NOMO-1 (cell line): ENCODE measurements at regions not wholly inside any gene's neighbourhood (a gene's known extent, or its start where the extent isn't known, plus 50 kb on each side); places are given as distances from the start of the nearest gene placed in this dataset.

Source experiments
- DNase-seq, 2 experiments: peaks; one replicate each; lab custom pipeline; 2025; ENCODE audit not compliant: unreplicated experiment in 2 of 2; lab: John Stamatoyannopoulos, UW

DNA sequence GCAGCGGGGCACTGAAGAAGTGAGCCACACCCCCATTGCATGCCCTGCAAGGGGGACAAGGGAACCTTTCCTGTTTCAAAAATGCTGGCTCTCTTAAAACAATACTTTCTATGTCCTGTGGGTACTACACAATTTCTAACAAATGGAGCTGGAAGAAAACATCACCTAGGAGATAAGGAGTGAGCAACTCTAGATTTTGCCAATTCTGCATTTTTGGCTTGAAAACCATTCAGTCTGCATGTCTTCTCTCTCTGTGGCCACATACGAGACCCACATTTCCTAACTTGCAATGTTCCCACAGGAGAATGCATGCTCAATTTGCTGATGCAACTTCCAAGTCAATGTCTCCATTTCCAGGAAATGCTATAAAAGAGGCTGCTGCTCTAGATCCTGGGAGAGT, 662.0 kb downstream of the SQOR start:
- no peak for DNase-seq

DNA sequence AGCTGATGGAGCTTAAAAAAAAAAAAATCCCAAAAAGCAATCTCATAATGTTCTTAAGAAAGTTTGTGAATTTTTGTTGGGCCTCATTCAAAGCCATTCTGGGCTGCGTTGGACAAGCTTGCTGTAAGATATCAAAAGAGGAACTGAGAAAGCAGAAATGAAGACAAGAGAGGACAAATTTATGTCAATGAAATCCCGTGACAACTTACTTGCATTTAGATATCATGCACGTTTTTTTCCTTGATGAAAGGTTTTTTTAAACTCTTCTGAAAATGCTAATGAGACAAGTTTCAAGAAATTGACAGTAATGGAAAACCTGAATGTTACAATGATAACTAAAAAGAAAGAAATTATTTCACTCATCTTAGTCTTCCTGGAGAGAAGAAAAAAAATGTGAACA, 662.9 kb downstream of the SQOR start:
- DNase-seq: peak; percentile 13 to 74

DNA sequence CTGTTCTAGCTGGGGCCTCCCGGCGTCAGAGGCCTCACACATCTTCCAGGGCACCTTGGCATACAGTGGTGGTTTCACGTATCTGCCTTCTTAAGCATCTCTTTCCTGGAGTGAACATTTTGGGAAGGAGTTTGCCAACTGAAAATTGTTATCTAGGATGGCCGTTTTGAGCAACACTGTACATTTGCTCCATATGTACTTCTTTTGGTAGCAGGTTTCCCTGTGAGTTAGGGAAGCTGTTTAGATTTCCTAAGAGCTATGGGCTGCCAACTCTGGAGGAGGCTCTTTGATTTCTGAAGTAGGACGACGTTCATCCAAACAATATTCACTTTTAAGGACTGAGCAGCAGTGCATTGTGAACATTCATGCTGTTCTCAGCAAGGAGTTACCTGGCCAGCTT, 665.9 kb downstream of the SQOR start:
- DNase-seq: no peak

- DNase-seq: no peak
Observed at GRCh38 chr15:46301291-46301690, 666.5 kb downstream of the SQOR start.

DNA sequence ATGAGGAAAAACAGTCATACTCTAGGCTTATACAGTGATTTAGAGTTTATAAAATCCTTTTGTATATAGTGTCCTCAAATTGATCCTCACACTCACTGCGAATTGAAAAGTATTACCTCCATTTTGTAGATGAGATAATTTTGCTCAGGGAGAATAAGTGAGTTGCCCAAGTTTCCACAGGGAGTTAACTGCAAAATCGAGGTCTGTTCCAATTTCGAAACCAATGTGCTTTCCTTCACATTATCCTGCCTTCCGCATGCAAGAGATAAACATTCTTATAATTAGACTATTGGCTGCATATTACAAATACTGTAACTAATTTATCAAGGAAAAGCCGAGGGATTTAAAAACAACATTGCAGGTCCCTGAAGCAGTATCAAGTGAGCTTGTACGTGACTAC, 667.0 kb downstream of the SQOR start:
- no peak for DNase-seq

GRCh38 chr15:46304321-46304720, 669.5 kb downstream of the SQOR start:
- DNase-seq: peak in 1 of 2 experiments; percentile 11

- no peak for DNase-seq
Observed at GRCh38 chr15:46307746-46308145, 672.9 kb downstream of the SQOR start.

DNA sequence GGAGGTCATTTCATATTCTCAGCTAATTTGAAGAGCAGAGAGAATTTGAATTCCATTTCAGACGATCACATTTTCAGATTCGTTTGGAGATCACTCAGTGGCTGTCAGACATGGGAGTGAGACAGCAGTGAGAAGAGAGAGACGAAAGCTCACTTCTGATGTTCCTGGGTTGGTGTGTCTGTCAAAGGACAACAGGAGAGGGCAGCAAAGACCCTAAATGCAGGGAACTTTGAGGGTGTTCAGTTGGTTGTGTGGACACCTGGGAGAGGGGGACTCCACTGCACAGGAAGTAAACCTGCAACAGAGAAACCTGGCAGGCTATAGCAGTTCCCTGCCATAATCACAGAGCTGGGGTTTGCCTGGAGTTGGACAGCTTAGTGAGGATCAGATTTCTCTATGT, 675.1 kb downstream of the SQOR start:
- DNase-seq: no peak

DNA sequence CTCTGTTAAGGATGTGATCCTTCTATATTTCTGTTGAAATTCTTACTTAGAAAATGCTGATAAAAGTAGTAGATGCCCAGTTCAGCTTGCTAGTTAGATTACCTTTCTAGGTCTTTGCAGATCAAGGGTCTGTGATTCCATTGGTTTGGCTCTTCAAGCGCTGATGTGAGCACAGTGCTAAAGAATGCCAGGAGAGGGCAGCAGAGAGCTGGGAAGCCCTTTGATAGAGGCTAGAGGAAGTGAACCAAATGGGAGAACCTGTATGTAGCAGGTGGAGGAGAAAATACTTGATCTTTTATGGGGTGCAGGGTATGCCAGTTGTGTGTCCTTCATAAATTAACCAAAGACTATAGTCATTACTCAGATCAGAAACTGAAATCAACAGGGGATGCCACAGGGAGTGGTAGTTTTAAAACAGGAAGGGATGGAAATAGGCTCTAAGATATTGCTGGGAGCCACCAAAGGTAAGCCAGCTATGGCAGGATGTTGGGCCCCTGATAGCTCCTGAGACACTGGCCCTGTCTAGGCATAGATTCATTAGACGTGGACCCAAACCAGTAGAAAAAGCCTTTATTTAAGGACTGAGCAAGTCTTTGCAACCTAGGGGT, 677.4 kb downstream of the SQOR start:
- peak; percentile 3 to 48 for DNase-seq

DNA sequence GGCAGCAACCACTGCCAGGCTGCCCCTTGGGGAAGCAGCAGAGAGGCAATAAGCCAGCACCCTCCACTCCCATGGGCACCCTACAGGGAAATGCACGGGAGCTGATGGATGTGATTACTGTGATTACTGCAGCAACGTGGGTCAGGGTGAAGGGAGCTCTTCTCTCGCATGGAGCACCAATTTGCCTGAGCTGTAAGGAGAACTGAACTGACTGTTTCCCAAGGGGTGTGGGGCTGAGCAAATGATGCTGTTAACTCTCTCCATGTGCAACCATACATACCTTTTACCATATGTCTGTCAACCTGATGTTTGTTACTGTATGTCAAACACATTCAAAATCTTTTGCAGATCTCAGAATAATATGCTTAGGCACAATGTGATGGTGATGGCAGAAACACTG, 680.6 kb downstream of the SQOR start:
- no peak for DNase-seq

DNA sequence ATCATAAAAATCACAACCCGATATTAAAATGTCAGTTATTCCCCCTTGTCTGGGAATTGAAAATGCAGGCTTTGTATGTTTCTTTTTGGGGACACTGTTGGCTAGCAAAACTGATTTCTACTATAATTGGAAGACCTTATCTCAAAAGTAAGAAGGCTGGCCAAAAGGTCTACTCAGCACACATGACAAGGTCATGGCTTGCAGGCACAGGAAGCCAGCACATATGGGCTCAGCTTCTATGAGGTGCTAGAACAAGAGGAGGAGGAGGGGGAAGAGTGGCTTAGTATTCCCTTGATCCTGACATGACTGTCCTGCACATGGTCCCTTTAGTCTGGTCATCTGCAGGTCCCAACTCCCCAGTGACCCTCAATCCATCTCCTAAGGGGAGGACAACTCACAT, 681.2 kb downstream of the SQOR start:
- no peak for DNase-seq

DNA sequence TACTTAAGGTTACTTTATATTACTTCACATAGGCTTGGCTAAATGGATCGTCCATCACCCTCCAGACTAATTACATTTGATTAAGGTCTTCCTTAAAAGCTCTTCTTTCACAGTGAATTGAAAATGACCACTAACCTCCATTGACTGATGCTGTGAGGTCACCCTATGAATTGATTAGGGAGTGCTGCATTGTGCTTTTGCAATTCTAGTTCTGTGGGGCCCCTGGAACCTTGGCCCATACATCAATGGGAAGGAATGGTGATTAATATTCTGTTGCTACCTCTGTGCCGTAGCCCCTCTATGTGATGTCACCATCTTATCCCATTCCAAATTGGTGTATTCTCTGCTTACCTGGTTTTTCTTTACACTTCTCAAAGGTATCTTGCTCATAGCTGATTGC, 682.2 kb downstream of the SQOR start:
- no peak for DNase-seq

DNA sequence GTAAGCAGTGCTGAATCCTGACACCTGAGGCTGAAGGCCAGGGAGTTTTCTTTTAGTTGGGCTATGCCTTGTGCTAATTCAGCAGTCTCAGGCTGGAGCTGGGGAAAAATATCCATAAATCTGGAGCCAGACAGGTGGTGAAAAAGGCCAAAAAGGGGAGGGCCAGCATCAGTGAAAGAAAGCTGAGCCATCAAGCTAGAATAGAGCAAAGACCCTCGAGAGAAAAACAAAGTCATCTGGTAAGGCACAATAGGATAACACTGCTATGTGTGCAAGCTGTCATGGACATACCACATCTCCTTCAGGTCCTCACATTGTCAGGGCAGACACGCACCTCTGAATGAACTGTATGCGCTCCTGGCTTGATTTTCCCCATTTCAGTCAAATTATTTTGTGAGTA, 687.9 kb downstream of the SQOR start:
- no peak for DNase-seq

DNA sequence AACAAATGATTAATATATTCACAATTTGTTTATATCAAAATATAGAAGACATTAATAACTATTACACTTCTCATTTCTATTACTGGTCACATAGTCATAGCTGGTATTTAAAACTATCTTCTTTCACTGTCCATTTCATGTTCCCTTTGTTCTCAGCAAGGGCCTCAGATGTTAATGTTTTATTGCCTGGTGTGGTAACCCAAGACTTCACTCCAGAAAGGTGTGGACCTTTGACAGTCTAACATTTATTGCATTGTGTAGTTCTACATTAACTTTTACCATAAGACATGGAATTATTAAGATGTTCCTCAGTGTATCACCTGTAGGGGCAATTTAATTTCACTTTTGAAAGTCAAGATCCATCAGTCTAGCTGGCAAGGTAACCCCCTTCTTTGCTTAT, 691.3 kb downstream of the SQOR start:
- no peak for DNase-seq

DNA sequence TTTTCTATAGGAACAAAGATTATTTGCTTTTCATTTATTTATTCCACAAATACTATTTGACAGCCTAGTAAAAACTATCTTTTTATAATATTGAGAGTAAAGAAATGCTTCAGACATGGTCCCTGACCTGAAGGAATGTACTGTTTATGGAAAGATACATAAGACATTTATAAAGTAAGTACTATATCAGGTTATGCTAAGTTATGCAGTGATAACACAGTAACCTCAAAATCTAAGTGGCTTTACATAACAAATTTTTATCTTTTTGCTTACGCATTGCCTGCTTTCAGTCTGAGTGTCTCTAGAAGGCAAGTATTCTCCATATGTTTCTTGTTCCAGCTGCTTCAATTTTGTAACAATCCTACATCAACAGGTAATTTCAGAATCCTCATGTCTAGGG, 694.0 kb downstream of the SQOR start:
- DNase-seq: no peak

- DNase-seq: no peak
Observed at GRCh38 chr15:46329876-46330275, 695.0 kb downstream of the SQOR start.

GRCh38 chr15:46331546-46331945, 696.7 kb downstream of the SQOR start:
- DNase-seq: no peak

- no peak for DNase-seq
Observed at GRCh38 chr15:46343196-46343935, 708.5 kb downstream of the SQOR start.

GRCh38 chr15:46344115-46344724, 709.4 kb downstream of the SQOR start:
- no peak for DNase-seq

DNA sequence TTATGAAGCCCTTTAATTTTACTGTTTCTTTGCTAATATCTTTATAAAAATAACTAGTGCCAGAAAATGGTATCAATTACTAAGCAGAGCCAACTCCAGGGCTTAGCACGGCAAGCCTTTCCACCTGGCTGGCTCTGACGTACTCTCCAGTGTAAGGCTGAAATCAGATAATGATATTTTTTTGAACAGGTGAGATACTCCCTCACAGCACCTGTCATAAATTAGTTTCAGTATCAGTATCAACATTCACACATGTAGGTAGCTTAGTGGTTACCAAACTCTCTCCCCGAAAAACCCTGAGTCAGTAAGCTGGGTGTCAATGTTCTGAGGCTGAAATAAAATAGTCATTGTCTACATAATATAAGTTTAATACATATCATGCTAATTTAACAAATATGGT, 710.1 kb downstream of the SQOR start:
- no peak for DNase-seq

- DNase-seq: no peak
Observed at GRCh38 chr15:46354443-46354842, 719.6 kb downstream of the SQOR start.

DNA sequence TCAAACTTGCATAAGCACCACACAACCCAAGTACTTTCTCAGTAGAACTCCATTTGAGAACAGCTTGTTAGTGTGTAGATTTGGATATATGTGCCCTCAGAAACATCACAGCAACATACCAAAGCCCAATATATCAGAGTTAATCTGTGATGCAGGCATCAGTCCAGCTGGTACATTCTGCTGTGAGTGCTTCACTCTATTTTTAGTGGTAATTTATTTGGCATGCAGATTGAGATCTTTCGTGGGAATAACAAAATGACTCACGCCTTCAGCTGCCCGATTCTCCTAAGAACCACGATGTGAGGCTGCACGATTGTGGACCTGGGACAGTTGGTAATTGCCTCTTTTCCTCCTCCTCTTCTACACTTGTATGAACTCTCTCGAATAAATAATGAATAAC, 730.7 kb downstream of the SQOR start:
- DNase-seq: no peak
